ENCODE measurements at regions not wholly inside any gene's neighbourhood (a gene's known extent, or its start where the extent isn't known, plus 50 kb on each side); places are given as distances from the start of the nearest gene placed in this dataset.

DNA sequence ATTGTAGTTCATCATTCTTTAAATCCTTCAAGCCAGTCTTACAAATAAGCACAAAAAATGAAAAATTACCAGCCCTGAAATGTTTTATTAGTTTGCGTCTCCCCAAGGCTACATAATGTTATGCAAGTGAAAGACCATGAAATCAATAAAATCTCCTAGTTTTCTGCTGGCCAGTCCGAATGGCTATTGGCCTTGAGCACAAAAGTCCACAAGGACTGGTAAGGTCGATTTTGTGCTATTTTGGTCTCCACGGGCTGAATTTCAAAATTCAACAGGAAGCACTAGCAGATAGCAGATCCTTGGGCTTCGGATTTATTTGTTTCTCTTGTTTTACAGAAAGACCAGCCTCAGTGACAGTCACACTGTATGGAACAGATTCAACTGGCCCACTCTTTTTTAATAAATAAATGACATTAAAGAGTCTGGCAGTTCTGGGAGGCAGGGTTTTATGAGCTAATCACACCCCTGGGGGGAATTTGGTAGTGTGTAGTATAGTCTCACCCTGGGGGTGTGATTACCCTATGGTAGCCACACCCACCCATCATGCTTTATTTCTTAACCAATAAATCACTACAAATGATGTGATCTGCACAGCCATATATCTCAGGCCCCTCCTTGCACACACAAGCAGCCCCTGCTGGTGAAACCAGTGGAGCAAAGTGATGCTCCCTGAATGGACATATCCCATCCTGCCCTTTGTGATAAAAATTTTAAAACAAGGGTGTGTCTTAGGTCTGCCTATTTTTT is 51.1 kb upstream of the TMEM33 start:
- peaks cover 2% of the 10 kb centered on the region; the same call in 1 of the 2 replicates for H3K4me1 ChIP-seq
- no peaks in the 10 kb centered on the region for H3K27me3 ChIP-seq
- no peak for DNase-seq
- H3K27ac ChIP-seq, result no peak overlapping the region
- H3K9me3 ChIP-seq (replicated peaks), result no peaks in the 10 kb centered on the region
- no peaks in the 10 kb centered on the region for H3K36me3 ChIP-seq
- H3K4me3 ChIP-seq, result no peak overlapping the region

DNA sequence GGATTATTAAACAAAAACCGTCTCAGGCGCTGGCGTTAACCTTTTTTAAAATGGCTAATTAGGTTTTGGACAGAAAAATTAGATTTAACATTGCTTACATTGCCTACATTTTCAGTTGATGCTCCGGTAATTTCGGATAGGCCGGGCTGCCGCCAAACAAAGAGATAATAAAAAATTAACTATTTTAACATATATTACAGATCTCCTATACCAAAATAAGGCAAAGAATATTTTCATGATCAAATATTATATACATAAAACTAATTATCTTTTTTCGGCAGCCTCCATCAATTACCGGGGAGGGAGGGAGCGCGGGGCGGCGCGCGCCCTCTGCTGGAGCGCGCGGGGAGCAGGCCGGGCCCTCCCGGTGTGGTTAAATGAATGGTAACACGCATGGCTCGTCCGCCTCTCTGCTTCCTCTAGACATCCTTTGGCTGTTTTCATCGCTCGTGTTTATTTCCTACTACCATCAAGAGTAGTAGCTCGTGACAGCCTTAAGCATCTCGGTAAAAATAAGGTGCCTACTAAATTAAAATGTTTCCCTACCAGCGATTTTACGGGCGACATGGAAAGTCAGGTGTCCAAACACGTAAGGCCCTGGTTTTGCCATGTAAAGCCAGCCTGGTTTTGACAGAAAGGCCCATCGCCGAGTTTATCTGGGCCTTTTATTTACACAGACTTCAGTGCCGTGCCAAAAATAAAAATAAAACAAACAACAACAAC is 52.4 kb upstream of the TMEM33 start:
- no peaks in the 10 kb centered on the region for H3K36me3 ChIP-seq
- no peaks in the 10 kb centered on the region for H3K27me3 ChIP-seq
- no peak overlapping the region for H3K4me3 ChIP-seq
- no peak for DNase-seq
- no peaks in the 10 kb centered on the region for H3K9me3 ChIP-seq (replicated peaks)
- H3K4me1 ChIP-seq, result peaks cover 2% of the 10 kb centered on the region; the same call in 1 of the 2 replicates
- no peak overlapping the region for H3K27ac ChIP-seq

DNA sequence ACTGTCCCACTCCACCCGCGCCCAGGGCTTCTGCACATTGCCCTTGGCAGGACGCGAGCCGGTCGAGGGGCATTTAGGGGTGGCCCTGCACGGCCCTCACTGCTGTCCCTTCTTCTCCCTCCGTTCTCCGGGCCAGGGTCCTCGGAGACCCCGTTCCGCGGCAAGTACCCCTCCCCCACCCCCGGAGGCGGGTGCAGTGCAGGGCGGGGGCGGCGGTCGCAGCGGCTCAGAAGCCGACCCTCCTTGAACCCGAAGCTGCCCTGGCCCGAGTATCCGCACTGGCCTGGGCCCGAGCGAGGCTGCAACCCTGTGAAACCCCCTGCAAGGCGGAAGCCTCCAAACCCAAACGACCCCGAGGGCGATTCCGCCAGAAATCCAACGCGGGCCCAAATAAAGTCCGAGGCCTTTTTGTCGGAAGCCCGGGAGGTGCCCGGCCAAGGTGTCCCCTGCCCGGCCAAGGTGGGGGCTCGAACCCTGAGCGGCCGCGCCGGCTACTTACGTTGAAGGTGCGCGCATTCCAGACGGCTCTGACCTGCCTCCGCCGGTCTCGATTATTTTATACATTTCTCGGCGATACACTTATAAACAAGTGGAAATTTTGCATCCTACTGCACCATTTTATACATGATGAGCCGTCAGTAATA is 53.1 kb upstream of the TMEM33 start:
- Histone ChIP-seq H3K4me3 (no peak overlapping the region), H3K27ac (no peak overlapping the region), H3K4me1 (peaks cover 2% of the 10 kb centered on the region; the same call in 1 of the 2 replicates), H3K9me3 (replicated peaks) (no peaks in the 10 kb centered on the region), H3K27me3 (no peaks in the 10 kb centered on the region), H3K36me3 (no peaks in the 10 kb centered on the region)
- DNase-seq, result no peak

DNA sequence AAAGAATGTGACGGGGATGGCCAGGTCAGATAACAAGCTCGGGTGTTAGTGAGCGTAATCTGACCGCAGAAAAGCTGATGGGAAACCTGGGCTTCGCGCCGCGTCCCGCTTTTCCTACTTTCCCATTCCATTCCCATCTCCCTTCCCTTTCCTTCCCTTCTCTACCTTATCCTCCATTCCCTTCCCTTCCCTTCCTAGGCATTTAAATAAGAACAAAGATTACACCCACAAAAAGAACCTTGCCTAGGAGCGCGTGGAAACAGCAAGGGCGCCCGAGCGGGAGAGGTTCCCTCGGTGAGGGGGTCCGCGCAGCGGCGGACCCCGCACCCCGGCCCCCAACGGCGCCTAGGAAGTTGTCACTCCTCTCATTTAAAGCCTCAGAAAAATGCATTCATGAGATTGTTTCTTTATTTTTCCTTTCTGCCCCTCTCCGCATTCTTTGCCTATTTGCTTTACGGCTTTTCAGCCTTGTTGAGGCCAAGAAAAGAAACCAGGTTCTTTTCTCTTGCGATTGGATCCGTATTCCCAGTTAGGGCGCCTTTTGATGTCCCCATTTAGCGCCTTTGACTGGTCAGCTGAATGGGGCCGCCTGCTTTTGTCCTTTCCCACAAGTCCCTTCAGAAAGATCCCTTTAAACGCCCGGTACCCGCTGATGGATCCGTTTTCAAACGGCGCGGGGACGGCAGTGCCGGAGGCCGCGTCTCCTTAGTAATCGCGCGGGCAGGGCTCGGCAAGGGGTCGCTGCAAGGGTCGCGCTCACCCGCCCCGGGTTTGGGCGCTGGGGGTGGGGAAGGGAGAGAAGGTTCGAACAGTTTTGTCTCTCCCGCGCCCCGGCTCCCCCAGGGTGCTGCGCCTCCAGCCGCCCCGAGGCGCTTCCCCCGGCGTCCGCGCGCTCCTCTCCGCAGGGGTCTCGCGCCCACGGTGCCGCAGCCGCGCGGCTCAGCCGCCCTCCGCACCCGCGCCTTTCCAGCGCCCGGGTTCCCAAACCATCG is 54.1 kb upstream of the TMEM33 start:
- Histone ChIP-seq H3K27ac (no peak overlapping the region), H3K36me3 (no peaks in the 10 kb centered on the region), H3K9me3 (replicated peaks) (no peaks in the 10 kb centered on the region), H3K4me1 (peaks cover 2% of the 10 kb centered on the region; the same call in 1 of the 2 replicates), H3K4me3 (no peak overlapping the region), H3K27me3 (no peaks in the 10 kb centered on the region)
- DNase-seq, result no peak

DNA sequence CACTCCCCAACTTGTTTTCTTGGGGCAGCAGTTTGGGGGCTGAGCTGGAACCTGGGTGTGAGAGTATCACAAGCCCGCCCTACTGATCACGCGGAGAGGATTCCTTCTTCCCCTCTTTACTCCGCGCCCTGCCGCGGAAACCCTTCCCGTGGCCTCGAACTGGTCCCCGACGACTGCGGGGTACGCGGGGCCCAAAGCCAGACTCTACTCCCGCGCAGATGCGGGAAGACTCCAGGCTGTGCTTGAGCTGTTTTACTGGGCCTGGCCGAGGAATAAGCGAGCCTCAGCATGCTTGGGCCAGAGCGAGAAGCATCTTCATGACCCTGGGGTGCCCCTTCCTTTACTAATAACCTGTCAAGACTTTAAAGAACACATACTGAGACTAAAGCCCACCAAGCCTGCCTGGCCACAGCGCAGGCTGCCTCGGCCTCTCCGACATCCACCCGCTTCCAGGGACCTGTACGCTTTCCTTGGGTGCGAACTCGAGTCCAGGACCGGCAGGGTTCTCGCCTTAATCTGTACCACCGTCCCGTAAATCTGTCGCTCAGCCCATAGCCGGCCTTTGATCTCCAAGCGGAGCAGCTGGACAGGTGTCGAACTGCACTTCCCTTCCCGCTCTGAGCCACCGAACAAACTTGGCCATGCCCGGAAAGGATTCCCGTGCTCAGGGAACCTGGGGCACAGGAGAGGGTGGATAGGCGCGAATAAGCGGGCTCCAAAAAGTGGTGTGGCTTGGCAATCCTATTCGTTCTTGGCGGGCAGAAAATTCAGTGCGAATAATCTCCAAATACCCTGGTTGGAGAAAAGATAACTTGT is 55.0 kb upstream of the TMEM33 start:
- Histone ChIP-seq H3K27ac (no peak overlapping the region), H3K4me3 (no peak overlapping the region), H3K27me3 (no peaks in the 10 kb centered on the region), H3K9me3 (replicated peaks) (no peaks in the 10 kb centered on the region), H3K36me3 (no peaks in the 10 kb centered on the region), H3K4me1 (peaks cover 2% of the 10 kb centered on the region; the same call in 1 of the 2 replicates)
- DNase-seq, result no peak

DNA sequence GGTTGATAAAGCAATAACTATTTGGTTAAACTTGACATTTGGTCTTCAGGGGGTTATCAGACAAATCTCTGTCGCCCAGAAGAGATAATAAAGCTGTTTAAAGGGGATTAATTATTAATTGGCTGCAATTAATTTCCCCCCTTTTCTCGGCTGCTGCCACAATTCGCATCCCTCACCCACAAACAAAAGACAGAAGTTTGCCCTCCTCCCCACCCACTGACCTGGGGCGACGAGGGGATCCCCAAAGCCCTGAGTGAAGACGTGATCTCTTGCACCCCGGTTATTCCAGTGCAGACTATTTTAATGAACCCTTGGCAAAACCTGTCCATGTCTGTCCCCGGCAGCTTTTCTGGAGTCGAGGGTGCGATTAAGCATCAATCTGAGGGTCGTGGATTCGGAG is 55.7 kb upstream of the TMEM33 start:
- Histone ChIP-seq H3K36me3 (no peaks in the 10 kb centered on the region), H3K4me1 (peaks cover 2% of the 10 kb centered on the region; the same call in 1 of the 2 replicates), H3K4me3 (no peak overlapping the region), H3K27me3 (no peaks in the 10 kb centered on the region), H3K9me3 (replicated peaks) (no peaks in the 10 kb centered on the region), H3K27ac (no peak overlapping the region)
- DNase-seq, result no peak

DNA sequence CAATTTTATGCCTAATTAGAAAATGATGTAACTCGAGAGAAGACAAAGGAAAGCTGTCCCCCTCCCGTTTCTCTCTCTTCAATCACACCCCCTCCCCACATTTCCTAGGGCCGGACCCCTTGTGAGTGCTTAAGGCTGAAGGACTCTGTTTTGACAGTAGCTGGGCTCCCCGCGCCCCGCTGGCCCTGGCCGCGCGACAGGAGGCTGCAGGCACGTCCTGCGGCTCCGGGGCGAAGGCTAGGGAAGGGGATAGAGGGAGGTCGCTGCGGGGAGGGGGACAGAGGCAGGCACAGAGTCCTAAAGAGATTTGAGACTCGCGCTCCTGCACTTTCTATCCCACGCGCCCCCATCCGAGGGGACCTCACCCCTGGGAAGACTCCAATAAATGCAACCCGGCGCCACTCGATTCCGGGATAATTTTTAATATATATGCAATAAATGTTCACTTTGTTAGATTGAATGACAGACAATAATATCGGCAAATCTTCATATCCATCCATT is 56.2 kb upstream of the TMEM33 start:
- Histone ChIP-seq H3K27ac (no peak overlapping the region), H3K27me3 (no peaks in the 10 kb centered on the region), H3K4me1 (no peaks in the 10 kb centered on the region; the same call in 1 of the 2 replicates), H3K9me3 (replicated peaks) (no peaks in the 10 kb centered on the region), H3K4me3 (no peak overlapping the region), H3K36me3 (no peaks in the 10 kb centered on the region)
- no peak for DNase-seq

DNA sequence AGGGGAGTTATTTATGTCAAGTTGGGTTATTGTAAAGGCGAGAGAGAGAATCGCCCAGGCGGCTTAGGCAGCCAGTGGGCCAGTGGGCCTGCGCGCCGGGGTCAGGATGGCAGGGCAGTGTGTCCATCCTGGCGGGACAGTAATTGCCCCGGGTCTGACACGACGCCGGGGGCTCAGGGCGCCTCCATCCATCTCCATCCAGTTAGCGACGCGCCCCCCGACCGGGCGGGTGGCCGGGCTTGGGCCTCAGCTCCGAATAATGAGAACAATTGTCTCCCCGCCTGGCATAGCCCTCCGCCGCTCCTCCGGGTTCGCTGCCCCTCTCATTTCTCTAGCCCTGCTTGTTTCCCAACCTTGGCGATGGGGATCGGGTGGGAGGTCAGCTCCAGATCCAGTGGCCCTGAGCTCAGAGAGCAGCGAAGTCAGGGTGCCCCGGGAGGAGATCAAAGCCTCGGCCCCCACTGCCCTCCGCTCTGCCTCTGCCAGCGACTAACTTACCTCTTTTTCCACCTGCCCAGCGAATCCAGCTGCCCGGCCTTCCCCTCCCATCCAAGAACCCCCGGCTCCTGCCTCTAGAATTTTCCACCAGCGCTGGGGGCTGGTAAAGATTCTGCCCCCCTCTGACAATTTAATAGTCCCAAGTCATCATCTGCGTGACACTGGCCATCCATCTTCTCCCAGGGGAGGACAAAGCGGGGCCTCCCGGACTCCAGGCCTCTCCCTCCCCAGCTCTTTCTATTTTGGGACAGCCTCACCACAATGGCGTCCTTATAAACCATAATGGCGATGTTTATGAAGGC is 56.9 kb upstream of the TMEM33 start:
- Histone ChIP-seq H3K4me1 (no peaks in the 10 kb centered on the region), H3K36me3 (no peaks in the 10 kb centered on the region), H3K27me3 (no peaks in the 10 kb centered on the region), H3K4me3 (no peak overlapping the region), H3K27ac (no peak overlapping the region), H3K9me3 (replicated peaks) (no peaks in the 10 kb centered on the region)
- DNase-seq, result no peak

DNA sequence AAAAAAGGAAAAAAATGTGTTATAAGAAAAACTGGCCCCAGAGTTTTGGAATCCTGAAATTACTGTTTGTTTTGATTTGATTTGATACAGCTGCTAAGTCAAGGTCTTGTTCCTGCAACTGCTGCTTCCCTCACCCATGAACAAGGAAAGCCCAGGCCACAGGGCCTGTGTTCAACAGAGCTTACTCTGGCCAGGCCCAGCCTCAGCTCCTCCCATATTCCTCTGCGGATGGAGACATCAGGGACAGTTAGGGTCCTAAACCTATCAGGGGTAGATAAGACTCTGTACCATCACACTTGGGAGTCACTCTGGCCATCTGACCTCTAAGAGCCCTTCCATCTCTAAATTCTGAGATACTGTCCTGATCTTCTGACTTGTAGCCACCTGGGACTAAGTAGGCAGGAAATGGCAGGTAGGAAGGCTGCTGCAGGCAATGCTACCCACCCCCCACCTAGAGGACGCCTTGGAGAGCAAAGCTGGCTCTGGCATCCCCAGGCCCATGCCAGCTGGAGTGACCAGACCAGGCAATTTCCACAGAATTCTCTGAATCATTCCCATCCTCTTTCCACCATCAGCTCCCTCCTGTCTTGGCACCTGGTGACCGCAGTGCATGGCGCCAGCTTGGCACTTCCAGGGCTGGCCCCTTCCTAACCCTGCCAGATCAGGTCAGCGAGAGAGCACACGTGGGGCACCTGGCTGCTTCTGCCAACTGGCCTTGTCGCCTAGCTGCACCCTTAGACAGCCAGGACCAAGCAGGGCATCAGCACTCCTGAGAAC is 58.0 kb upstream of the TMEM33 start:
- peak in 1 of 2 experiments; percentile 27 for DNase-seq
- no peaks in the 10 kb centered on the region for H3K9me3 ChIP-seq (replicated peaks)
- H3K27me3 ChIP-seq, result no peaks in the 10 kb centered on the region
- H3K4me3 ChIP-seq, result no peak overlapping the region
- H3K4me1 ChIP-seq, result no peaks in the 10 kb centered on the region
- no peak overlapping the region for H3K27ac ChIP-seq
- no peaks in the 10 kb centered on the region for H3K36me3 ChIP-seq

DNA sequence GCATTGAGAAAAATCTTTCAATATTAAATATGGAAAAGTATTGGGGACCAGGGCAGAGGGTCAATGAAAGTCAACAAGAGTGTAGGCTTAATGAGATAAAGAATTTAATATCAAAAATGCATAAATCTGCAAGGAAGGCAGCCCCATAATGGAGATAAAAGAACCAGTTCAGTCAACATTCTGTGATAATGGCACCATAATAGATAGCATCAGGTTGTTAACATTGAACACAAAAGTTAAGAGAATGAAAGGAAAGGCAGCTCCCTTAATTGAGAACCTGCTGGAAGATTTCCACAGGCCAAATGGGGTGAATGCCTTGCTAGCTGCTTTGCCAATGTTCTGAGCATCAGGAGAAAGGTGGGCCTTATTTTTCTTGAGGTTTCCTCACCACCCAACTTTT is 60.4 kb upstream of the TMEM33 start:
- Histone ChIP-seq H3K9me3 (replicated peaks) (no peaks in the 10 kb centered on the region), H3K4me3 (no peak overlapping the region), H3K4me1 (no peaks in the 10 kb centered on the region), H3K36me3 (no peaks in the 10 kb centered on the region), H3K27me3 (no peaks in the 10 kb centered on the region), H3K27ac (no peak overlapping the region)
- DNase-seq, result no peak

DNA sequence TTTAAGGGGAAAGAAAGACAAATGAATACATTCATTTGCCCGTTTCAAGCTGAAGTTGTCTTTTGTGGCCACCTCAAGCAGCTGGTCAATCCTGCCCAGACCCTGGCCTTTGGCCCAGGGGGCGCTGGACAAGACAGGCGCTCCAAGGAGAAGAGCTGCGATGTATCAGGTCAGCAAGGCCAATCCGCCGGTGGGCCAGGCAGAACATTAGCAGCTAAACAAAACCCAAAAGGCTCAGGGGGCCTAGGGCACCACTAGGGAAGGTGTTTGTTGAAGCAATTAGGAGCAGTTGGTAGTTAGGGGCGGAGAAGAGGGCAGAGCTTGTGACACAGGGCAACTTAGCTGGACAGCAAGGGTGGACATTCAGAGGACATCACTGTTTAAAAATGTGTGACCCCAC is 60.8 kb upstream of the TMEM33 start:
- no peaks in the 10 kb centered on the region for H3K36me3 ChIP-seq
- DNase-seq, result no peak
- no peak overlapping the region for H3K27ac ChIP-seq
- no peaks in the 10 kb centered on the region for H3K9me3 ChIP-seq (replicated peaks)
- no peaks in the 10 kb centered on the region for H3K27me3 ChIP-seq
- no peak overlapping the region for H3K4me3 ChIP-seq
- no peaks in the 10 kb centered on the region for H3K4me1 ChIP-seq
